ENCODE measurements at regions not wholly inside any gene's neighbourhood (a gene's known extent, or its start where the extent isn't known, plus 50 kb on each side); places are given as distances from the start of the nearest gene placed in this dataset.

GRCh38 chr4:182113779-182114178, 129.4 kb upstream of the TENM3 start:
- DNase-seq = no peak

- no peak for DNase-seq
Observed at GRCh38 chr4:182124359-182124758, 118.8 kb upstream of the TENM3 start.

- no peak for DNase-seq
Observed at GRCh38 chr4:182126096-182126495, 117.1 kb upstream of the TENM3 start.

- no peak for DNase-seq
Observed at GRCh38 chr4:182126603-182127002, 116.6 kb upstream of the TENM3 start.

- no peak for DNase-seq
Observed at GRCh38 chr4:182133033-182133432, 110.2 kb upstream of the TENM3 start.

GRCh38 chr4:182134261-182134660, 108.9 kb upstream of the TENM3 start:
- no peak for DNase-seq

GRCh38 chr4:182136201-182136600, 107.0 kb upstream of the TENM3 start:
- DNase-seq = no peak

- no peak for DNase-seq
Observed at GRCh38 chr4:182137343-182137742, 105.9 kb upstream of the TENM3 start.

DNA sequence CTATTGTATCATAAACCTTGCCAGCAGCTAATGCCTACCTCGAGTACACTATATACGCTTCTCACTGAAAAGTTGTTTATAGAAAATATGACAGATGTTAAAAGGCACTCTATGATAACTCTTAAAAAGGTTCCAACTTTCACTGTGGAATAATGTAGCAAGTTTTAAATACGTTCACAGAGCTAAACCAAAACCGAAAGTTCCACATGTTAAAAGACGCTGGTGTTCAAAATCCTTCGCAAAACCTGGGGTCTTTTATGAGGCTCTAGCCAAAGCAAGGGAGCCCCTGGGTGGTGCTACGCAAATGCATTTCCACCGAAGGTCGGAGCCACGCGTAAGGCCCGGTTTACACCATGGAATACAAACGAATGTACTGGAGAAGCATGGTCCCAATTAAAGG, 103.7 kb upstream of the TENM3 start:
- DNase-seq = no peak

DNA sequence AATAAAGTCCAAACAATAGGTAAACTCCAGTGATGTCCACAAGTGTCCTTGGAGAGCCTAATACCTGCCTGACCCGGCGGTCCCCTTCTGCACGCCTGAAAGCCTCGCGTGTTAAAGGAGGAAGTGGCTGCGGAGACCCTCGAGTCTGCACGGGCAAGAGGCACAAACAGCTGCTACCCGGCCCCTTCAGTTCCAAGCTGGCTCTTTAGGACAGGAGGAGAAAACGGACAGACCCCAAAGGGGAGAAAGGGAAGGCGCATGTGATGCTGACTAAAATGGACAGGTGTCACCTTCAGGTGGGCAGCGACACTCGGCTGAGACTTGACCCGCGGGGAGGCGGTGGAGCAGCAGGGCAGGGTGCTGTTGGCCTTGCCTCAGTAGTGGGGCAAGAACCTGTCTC, 102.7 kb upstream of the TENM3 start:
- no peak for DNase-seq

DNA sequence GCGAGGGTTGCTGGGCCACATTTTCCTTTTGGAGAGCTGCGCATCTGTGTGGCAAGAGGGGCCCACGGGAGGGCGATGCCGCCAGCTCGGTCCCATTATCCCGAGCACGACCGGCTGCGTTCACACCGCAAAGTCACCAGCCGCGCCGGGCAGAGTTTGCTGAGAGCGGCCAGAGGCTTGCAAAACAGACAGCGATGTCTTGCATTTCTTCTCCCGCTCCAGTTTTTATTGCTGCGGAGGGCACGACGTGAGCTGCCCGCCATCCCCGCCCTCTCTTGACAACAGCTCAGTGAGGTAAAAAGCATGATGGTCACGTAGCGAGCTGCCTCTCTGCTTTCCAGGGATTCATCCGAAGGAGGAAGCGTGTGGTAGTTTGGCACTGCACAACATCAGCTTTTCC, 102.1 kb upstream of the TENM3 start:
- DNase-seq = no peak

DNA sequence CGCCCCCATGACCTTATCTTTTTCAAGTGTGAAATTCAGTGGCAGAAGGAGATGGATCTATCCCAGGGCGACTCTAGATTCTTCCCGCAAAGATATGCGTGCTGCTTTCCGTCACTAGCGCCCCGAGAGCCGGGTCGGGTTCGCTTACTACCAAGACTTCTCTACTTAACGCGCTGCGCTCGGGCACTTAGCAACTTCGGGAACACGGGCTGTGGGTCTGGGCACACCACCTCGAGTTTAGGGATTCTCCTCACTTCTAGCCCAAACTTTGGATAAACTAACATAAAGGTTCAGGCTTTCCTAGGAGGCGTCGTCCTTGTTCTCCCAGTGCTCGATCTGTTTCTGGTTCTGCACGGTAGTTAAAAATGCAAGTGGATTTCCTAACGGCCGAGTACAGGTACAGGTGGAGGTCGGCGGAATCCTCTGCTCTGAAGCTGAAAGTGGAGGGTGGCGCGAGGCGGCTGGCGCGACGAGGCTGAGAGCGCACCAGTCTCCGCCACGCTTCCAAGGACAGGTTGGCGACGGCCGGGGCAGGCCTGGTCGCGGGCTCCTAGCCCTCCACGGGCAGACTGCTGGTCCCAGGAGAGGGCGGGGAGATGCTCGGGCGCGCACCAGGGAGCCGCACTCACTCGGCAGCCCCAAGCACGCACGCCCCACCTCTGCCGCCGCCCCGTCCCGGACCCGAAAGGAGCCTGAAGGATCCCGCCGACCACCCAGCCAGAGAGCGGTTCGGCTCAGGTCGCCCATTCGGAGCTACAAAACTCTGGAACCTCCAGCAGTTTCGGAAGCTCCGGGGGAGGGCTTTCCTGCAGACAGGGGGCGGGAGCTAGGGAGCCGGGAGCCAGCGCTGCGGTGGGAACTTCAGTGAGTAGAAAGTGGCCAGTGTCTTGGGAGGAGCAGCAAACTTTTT, 100.8 kb upstream of the TENM3 start:
- DNase-seq = no peak

GRCh38 chr4:182143086-182143821, 99.9 kb upstream of the TENM3 start:
- no peak for DNase-seq

GRCh38 chr4:182143822-182144625, 99.2 kb upstream of the TENM3 start:
- no peak for DNase-seq

DNA sequence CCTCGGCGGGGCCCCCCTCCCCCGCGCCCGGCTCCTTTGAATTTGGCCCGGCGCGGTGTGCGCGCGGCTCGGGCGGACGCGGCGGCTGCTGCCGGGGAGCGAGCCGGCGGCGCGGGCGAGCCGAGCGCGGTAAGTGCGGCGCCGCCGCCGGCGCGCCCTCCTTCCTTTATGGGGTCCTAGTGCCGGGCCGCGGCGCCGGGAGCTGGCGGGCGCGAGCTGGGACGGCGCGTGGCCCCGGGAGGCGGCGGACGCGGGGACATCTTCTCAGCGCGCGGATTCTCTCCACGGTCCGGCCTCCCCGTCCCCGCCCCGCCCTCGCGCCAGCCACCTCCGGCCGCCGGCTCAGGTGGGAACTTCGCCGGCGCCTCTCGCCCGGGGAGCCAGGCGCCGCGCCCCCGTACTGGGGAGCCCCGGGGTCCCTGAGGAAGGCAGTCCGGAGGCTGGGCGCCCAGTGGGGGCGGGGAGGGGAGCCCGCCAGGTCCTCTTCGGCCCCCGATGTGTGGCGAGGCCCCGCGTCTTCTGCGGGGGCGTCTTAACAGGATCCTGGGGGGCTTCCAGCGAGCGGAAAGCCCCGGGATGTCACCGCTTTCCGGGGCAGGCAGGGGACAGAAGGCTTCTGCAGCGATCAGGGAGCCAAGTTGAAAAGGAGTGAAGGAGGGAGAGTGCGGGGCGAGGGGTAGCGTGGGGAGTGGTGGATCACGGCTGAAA, 98.4 kb upstream of the TENM3 start:
- no peak for DNase-seq

GRCh38 chr4:182145334-182145905, 97.8 kb upstream of the TENM3 start:
- DNase-seq = no peak

DNA sequence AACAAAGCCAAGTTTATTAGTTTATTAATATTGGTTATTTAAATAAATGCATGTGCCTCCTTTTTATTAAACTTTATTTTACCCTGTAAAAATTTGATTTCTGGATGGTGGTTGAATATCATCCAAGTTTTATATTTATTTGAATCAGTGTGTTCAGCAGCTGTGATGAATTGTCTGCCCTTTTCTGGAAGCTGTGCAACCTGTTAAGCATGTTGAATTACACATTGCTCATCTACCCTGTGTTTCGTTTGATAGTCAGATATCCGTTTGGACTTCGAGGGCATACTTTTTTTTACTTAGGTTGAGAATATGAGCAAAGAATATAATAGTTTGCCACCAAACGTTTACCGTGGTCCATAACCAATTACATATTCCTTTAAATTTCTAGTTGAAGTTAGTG, 95.8 kb upstream of the TENM3 start:
- no peak for DNase-seq

- DNase-seq = no peak
Observed at GRCh38 chr4:182150645-182151044, 92.6 kb upstream of the TENM3 start.

GRCh38 chr4:182155806-182156205, 87.4 kb upstream of the TENM3 start:
- DNase-seq = no peak

- no peak for DNase-seq
Observed at GRCh38 chr4:182163180-182163579, 80.0 kb upstream of the TENM3 start.

DNA sequence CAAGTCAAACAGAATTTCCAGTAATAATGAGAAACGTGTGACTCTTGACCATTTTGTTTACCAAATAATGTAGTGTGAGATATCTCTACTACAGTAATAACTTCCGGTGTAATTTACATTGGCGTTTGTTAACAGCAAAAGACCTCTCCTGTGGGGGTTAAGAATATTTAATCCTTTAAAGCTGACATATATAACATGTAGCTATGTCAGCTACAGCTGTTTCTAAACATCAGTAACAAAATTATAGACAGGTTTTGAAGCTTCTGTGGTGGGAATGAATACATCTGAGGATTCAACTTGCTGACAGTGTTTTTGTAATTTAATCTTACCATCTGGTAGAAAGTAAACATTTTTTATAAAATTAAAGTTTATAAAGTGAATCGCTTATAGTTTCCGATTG, 73.6 kb upstream of the TENM3 start:
- DNase-seq = no peak

DNA sequence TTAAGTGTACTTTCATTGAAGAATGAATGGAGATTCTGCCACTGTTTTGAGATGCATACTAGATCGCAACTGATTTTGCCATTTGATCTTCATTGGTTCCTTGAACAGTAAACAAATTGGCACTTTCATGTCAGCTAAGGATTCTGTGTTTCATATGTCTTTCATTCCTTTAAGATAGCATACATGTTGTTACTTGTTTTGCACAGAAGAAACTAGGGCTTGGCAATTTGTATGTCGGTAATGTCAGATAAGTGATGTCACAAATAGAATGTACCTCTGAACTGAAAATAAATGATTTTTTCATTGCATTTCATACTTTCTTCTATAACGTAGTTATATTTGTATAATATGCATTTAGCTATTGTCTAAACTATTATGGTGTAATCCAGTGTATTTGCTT, 73.2 kb upstream of the TENM3 start:
- no peak for DNase-seq

All from CD4-positive, alpha-beta T cell treated with Interferon gamma for 1 hour (primary cell).